Stimulated activated CD8-positive, alpha-beta memory T cell treated with anti-CD3 and anti-CD28 coated beads, Interleukin-12 subunit alpha, Interleukin-12 subunit beta, amount 100 ng/mL, for 1 hour (primary cell): ENCODE measurements at regions not wholly inside any gene's neighbourhood (a gene's known extent, or its start where the extent isn't known, plus 50 kb on each side); places are given as distances from the start of the nearest gene placed in this dataset.

Source experiments
- DNase-seq: peaks from one replicate; pipeline ENCODE4 v3.0.0-alpha.2; 2020; ENCODE audit warnings: low read depth

GRCh38 chr14:38113546-38113945 is 94.2 kb upstream of the SSTR1 start:
- DNase-seq = no peak

- DNase-seq = no peak
These were observed 90.8 kb upstream of the SSTR1 start for GRCh38 chr14:38116895-38117294.

- no peak for DNase-seq
These were observed 87.6 kb upstream of the SSTR1 start for GRCh38 chr14:38120109-38120508.

GRCh38 chr14:38121320-38122020 is 86.2 kb upstream of the SSTR1 start:
- DNase-seq = no peak

GRCh38 chr14:38122241-38122640 is 85.5 kb upstream of the SSTR1 start:
- DNase-seq = no peak

GRCh38 chr14:38124506-38124905 is 83.2 kb upstream of the SSTR1 start:
- DNase-seq = no peak

- no peak for DNase-seq
These were observed 82.1 kb upstream of the SSTR1 start for GRCh38 chr14:38125481-38126037.

GRCh38 chr14:38127356-38127755 is 80.3 kb upstream of the SSTR1 start:
- DNase-seq = no peak

GRCh38 chr14:38127784-38128183 is 79.9 kb upstream of the SSTR1 start:
- no peak for DNase-seq

GRCh38 chr14:38128640-38129039 is 79.1 kb upstream of the SSTR1 start:
- no peak for DNase-seq

- DNase-seq = no peak
These were observed 78.5 kb upstream of the SSTR1 start for GRCh38 chr14:38129192-38129591.

GRCh38 chr14:38129705-38130104 is 78.0 kb upstream of the SSTR1 start:
- DNase-seq = no peak

GRCh38 chr14:38134416-38135030 is 73.2 kb upstream of the SSTR1 start:
- no peak for DNase-seq

GRCh38 chr14:38135106-38135867 is 72.4 kb upstream of the SSTR1 start:
- DNase-seq = no peak

- no peak for DNase-seq
These were observed 70.7 kb upstream of the SSTR1 start for GRCh38 chr14:38137005-38137404.

GRCh38 chr14:38138473-38139138 is 69.1 kb upstream of the SSTR1 start:
- no peak for DNase-seq

- DNase-seq = no peak
These were observed 67.8 kb upstream of the SSTR1 start for GRCh38 chr14:38139926-38140325.

- DNase-seq = no peak
These were observed 64.5 kb upstream of the SSTR1 start for GRCh38 chr14:38143170-38143569.

GRCh38 chr14:38143659-38144505 is 63.8 kb upstream of the SSTR1 start:
- DNase-seq = no peak

GRCh38 chr14:38145142-38145541 is 62.6 kb upstream of the SSTR1 start:
- DNase-seq = no peak

- DNase-seq = no peak
These were observed 57.6 kb upstream of the SSTR1 start for GRCh38 chr14:38150075-38150474.
